ENCODE measurements at regions not wholly inside any gene's neighbourhood (a gene's known extent, or its start where the extent isn't known, plus 50 kb on each side); places are given as distances from the start of the nearest gene placed in this dataset.

DNA sequence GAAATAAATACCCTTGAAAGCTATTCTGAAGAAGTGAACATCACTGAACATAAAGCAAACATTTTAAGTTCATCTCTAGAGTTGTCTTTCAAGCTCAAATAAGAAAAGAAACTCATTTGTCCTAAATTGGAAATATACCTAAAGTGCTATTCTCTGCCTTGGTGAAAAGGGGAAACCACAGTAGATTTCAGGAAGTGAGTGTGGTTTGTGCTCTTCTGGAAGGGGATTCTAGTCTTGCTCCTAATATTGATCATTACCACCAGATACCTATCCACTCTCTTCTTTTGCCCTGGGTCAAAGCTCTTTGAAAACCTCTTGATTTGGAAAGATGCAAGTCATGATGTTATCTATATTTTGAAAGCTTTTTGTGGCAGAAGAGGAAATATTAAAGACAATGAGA lies 798.1 kb downstream of the ADGRL2 start:
- DNase-seq (no peak), ATAC-seq (no peak)
- intact Hi-C loops (cut with DNase I, micrococcal nuclease): no loop called here

DNA sequence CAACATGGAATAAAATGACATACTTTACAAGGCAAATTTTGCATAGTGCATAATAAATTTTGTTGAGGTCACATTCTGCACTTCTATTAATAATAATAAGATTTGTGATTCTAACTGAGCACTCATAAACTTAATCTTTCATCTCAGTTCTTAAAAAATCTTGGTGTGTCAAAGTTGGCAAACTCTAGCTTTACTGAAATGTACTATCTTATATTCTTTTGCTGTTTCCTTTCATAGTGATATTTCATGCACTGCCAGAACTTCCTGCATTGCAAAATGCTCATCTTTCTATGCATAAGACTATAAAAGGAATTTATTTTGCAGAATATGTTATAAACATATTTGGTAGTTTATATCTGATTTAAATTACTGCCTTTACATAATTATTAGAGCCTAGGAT lies 797.6 kb downstream of the ADGRL2 start:
- intact Hi-C loops (cut with DNase I, micrococcal nuclease): no loop called here
- DNase-seq (no peak), ATAC-seq (no peak)

- intact Hi-C loops (cut with DNase I, micrococcal nuclease): no loop called here
- ATAC-seq (no peak), DNase-seq (no peak)
These were observed 796.9 kb downstream of the ADGRL2 start for GRCh38 chr1:82597649-82598048.

GRCh38 chr1:82597141-82597540 lies 796.4 kb downstream of the ADGRL2 start:
- DNase-seq (no peak), ATAC-seq (no peak)
- intact Hi-C loops (cut with DNase I, micrococcal nuclease): no loop called here

DNA sequence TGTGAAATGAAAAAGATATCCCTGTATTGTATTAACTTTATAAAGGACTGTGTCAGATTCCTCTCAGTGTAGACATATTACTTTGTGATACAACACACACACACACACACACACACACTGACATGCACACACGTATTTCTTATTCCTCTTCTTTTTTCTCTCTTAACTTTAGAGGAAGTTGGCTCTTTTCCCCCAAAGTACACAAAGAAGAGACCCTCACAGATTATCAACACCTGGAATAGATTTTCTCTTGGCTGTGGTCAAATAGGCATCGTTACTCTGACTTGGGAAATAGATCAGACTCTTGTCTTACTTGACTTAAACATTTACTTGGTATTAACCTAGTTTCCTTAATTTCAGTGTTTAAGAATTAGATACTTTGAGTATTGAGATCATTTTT lies 792.8 kb downstream of the ADGRL2 start:
- no peak for ATAC-seq
- no peak for DNase-seq
- intact Hi-C loops (cut with DNase I, micrococcal nuclease): no loop called here

GRCh38 chr1:82589588-82589987 lies 788.9 kb downstream of the ADGRL2 start:
- intact Hi-C loops (cut with DNase I, micrococcal nuclease): no loop called here

DNA sequence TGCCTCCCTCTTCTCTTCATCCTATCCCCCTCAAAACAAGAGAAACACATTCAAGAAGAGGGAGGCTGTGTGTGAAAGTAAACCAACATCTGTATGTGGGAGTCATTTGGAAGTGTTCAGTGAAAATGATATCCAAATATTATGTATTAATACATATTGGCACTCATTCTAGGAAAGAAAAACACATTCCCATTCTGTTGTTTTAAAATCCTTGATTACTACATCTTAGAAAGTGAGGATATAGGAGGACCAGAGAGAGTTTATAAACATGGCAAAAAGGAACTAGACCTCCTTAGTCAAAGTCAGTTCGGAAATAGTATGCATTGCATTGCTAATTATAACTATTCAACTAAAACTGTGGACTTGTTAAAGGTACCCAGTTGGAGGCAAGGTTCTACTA lies 786.6 kb downstream of the ADGRL2 start:
- ATAC-seq (no peak), DNase-seq (no peak)
- intact Hi-C loops (cut with DNase I, micrococcal nuclease): no loop called here

More at GRCh38 chr1:82589588-82589987, 788.9 kb downstream of the ADGRL2 start:
- DNase-seq (no peak), ATAC-seq (no peak)

- ATAC-seq: no peak
- intact Hi-C loops (cut with DNase I, micrococcal nuclease): no loop called here
- DNase-seq: no peak
These were observed 785.7 kb downstream of the ADGRL2 start for GRCh38 chr1:82586473-82586872.

- ATAC-seq: no peak
These were observed 781.6 kb downstream of the ADGRL2 start for GRCh38 chr1:82582347-82582746.

DNA sequence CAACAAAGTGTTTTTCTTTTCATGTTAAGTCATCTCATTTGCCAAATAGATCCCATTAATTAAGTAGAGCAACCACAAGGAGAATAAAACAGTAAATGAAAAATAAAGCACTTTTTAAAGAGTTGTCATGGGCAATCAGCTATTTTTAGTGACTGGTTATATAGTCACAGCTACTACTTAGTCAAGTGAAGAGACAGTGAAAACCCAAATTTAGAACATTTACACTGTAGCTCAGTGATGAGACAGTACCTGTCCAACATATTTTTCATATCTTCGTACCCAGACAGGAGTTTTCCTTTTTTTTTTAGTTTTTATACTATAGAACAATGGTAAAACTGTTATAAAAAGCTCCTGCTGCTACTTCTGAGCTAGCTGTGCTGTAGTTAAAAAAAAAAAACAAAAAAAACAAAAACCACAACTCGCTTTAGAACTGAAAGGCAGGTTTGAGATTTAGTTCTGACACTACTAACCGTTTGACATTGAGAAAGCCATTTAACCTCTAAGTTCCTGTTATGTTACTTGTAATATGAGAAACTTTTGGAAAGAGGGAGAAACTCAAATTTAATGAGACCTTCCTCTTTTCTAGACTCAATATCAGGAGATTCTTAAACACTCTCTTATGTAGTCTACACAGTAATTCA lies 777.5 kb downstream of the ADGRL2 start:
- DNase-seq (no peak), ATAC-seq (no peak)
- intact Hi-C loops (cut with DNase I, micrococcal nuclease): no loop called here

More at GRCh38 chr1:82582347-82582746, 781.6 kb downstream of the ADGRL2 start:
- intact Hi-C loops (cut with DNase I, micrococcal nuclease): no loop called here
- DNase-seq: no peak

- no peak for ATAC-seq
- intact Hi-C loops (cut with DNase I, micrococcal nuclease): no loop called here
- DNase-seq: no peak
These were observed 766.6 kb downstream of the ADGRL2 start for GRCh38 chr1:82567348-82567747.

DNA sequence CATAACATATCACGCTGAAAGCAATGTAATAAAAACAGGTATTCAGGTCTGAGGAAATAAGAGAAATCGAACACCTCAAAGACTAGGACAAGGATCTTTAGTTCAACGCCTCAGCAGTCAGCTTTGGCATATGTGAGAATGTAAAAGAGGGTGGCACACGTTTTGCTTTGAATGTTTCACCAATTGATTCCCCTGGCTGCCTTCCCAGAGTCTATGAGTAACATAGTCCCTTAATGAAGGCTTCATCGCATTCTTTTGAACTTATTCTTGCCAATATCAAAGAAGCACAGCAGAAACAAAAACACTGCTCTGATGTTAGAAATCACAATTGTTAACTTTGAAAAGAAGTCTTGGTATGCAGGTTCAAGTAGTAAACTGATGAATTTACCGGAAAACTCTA lies 764.8 kb downstream of the ADGRL2 start:
- no peak for DNase-seq
- ATAC-seq: no peak
- intact Hi-C loops (cut with DNase I, micrococcal nuclease): no loop called here

DNA sequence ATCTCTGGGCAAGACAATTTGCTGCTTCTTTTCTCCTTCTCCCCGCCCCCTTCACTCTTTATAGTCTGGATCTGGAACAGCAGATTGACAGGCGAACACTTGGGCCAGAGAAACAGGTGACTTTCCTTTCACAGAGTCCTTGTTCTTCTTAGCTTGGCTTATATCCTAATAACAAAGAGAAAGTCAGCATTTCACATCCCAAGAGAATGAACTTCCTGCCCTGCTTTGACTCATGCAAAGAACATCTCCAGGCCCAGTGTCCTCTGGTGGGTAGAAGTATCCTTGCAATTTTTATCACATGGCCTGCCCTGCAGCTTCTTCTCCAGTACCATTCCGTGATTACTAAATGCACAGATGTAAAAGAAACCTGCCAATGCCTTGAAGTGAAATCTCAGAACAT lies 764.4 kb downstream of the ADGRL2 start:
- intact Hi-C loops (cut with DNase I, micrococcal nuclease): no loop called here
- DNase-seq (no peak), ATAC-seq (no peak)

- intact Hi-C loops (cut with DNase I, micrococcal nuclease): no loop called here
- ATAC-seq (no peak), DNase-seq (no peak)
These were observed 763.6 kb downstream of the ADGRL2 start for GRCh38 chr1:82564333-82564732.

GRCh38 chr1:82562448-82562847 lies 761.7 kb downstream of the ADGRL2 start:
- no peak for ATAC-seq

DNA sequence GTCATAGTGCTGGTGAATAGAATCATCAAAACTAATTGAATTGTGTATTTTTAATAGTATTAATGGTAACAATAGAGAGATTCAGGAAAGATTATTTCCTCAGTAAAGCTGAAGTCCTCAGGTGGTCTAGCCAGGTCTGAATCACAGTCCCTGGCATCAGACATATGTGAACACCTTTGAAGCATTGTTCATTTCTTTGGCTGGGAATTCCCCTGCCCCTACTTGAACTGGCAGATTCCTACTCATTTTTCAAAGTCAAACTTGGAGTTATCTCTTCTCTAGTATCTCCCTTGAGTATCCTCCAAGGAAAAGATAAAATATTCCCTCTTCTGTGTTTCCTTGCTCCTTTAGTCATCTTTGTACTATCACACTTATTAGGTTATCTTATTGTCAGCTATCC lies 759.8 kb downstream of the ADGRL2 start:
- no peak for ATAC-seq
- intact Hi-C loops (cut with DNase I, micrococcal nuclease): no loop called here
- DNase-seq: no peak

More at GRCh38 chr1:82562448-82562847, 761.7 kb downstream of the ADGRL2 start:
- DNase-seq: no peak
- intact Hi-C loops (cut with DNase I, micrococcal nuclease): no loop called here

- DNase-seq: no peak
- intact Hi-C loops (cut with DNase I, micrococcal nuclease): no loop called here
- no peak for ATAC-seq
These were observed 754.8 kb downstream of the ADGRL2 start for GRCh38 chr1:82555501-82555900.

GRCh38 chr1:82549841-82550240 lies 749.1 kb downstream of the ADGRL2 start:
- DNase-seq (no peak), ATAC-seq (no peak)
- intact Hi-C loops (cut with DNase I, micrococcal nuclease): no loop called here

- intact Hi-C loops (cut with DNase I, micrococcal nuclease): no loop called here
- ATAC-seq: no peak
- DNase-seq: no peak
These were observed 742.0 kb downstream of the ADGRL2 start for GRCh38 chr1:82542766-82543165.

GRCh38 chr1:82542141-82542540 lies 741.4 kb downstream of the ADGRL2 start:
- DNase-seq (no peak), ATAC-seq (no peak)
- intact Hi-C loops (cut with DNase I, micrococcal nuclease): no loop called here

- DNase-seq (no peak), ATAC-seq (no peak)
- intact Hi-C loops (cut with DNase I, micrococcal nuclease): no loop called here
These were observed 739.3 kb downstream of the ADGRL2 start for GRCh38 chr1:82540006-82540405.

Measured in left colon (tissue), 2 donors.